ENCODE measurements at regions not wholly inside any gene's neighbourhood (a gene's known extent, or its start where the extent isn't known, plus 50 kb on each side); places are given as distances from the start of the nearest gene placed in this dataset.
"Not testable (repeated sequence)": the region's sequence is repeated elsewhere in the genome, so short reads cannot be mapped to it uniquely, and the experiment has no call there.

GRCh38 chr22:19599626-19600243 lies 75.5 kb upstream of the CLDN5 start:
- DNase-seq (ENCODE audit: low read depth in 2 of 2): no peak

GRCh38 chr22:19603346-19603745 lies 79.1 kb upstream of the CLDN5 start:
- DNase-seq (ENCODE audit: low read depth in 2 of 2): not testable (repeated sequence)

- DNase-seq (ENCODE audit: low read depth in 2 of 2): no peak
Observed at GRCh38 chr22:19603767-19604166, 79.6 kb upstream of the CLDN5 start.

GRCh38 chr22:19604711-19605268 lies 80.6 kb upstream of the CLDN5 start:
- DNase-seq (ENCODE audit: low read depth in 2 of 2): no peak

GRCh38 chr22:19605508-19606331 lies 81.5 kb upstream of the CLDN5 start:
- DNase-seq (ENCODE audit: low read depth in 2 of 2): no peak

- DNase-seq (ENCODE audit: low read depth in 2 of 2): no peak
Observed at GRCh38 chr22:19606332-19607191, 82.4 kb upstream of the CLDN5 start.

GRCh38 chr22:19607192-19608002 lies 83.2 kb upstream of the CLDN5 start:
- peak in 1 of 2 donors; percentile 44 for DNase-seq (ENCODE audit: low read depth in 2 of 2)

- no peak for DNase-seq (ENCODE audit: low read depth in 2 of 2)
Observed at GRCh38 chr22:19608003-19608690, 83.9 kb upstream of the CLDN5 start.

- not testable (repeated sequence) for DNase-seq (ENCODE audit: low read depth in 2 of 2)
Observed at GRCh38 chr22:19609753-19610152, 85.5 kb upstream of the CLDN5 start.

- DNase-seq (ENCODE audit: low read depth in 2 of 2): peak in 1 of 2 donors; percentile 25
Observed at GRCh38 chr22:19610518-19611253, 86.5 kb upstream of the CLDN5 start.

- DNase-seq (ENCODE audit: low read depth in 2 of 2): no peak
Observed at GRCh38 chr22:19611590-19611989, 87.4 kb upstream of the CLDN5 start.

GRCh38 chr22:19612866-19613572 lies 88.8 kb upstream of the CLDN5 start:
- no peak for DNase-seq (ENCODE audit: low read depth in 2 of 2)

GRCh38 chr22:19614536-19614863 lies 90.3 kb upstream of the CLDN5 start:
- DNase-seq (ENCODE audit: low read depth in 2 of 2): no peak

GRCh38 chr22:19615001-19615461 lies 90.8 kb upstream of the CLDN5 start:
- DNase-seq (ENCODE audit: low read depth in 2 of 2): no peak

GRCh38 chr22:19615867-19616581 lies 91.8 kb upstream of the CLDN5 start:
- no peak for DNase-seq (ENCODE audit: low read depth in 2 of 2)

- no peak for DNase-seq (ENCODE audit: low read depth in 2 of 2)
Observed at GRCh38 chr22:19619144-19620009, 94.9 kb upstream of the SEPTIN5 start.

GRCh38 chr22:19620742-19621371 lies 93.4 kb upstream of the SEPTIN5 start:
- DNase-seq (ENCODE audit: low read depth in 2 of 2): no peak
